Activated naive CD8-positive, alpha-beta T cell treated with anti-CD3 and anti-CD28 coated beads, Interleukin-2, amount 10 ng/mL, durations not matched to agents 7 days and 5 days (primary cell): ENCODE measurements at regions not wholly inside any gene's neighbourhood (a gene's known extent, or its start where the extent isn't known, plus 50 kb on each side); places are given as distances from the start of the nearest gene placed in this dataset.

Source experiments
- ATAC-seq: fragments of 150-1000 bp; cut with Tn5 transposase; one replicate; pipeline ENCODE4 v1.10.0; 2021; ENCODE audit warnings: low read depth, moderate library complexity
- POLR2A ChIA-PET: fragments of 350-600 bp; sonication (Branson Sonifier 250); formaldehyde crosslinking; loops from one replicate; lab custom pipeline; 2021; ENCODE audit warnings: antibody characterized with exemption; lab: Charles Lee
- DNase-seq: peaks from one replicate; pipeline ENCODE4 v3.0.0; 2021
- H3K27ac Mint-ChIP-seq: one replicate; pipeline ENCODE4 v1.8.0; 2022; ENCODE audit warnings: mild to moderate bottlenecking, mixed read lengths
- H3K27me3 Mint-ChIP-seq: one replicate; pipeline ENCODE4 v1.8.0; 2022; ENCODE audit warnings: mild to moderate bottlenecking, moderate library complexity, mixed read lengths
- H3K36me3 Mint-ChIP-seq: one replicate; pipeline ENCODE4 v1.8.0; 2021; ENCODE audit warnings: mild to moderate bottlenecking, mixed read lengths
- H3K4me1 Mint-ChIP-seq: one replicate; pipeline ENCODE4 v1.8.0; 2021; ENCODE audit warnings: mixed read lengths
- H3K4me3 Mint-ChIP-seq: one replicate; pipeline ENCODE4 v1.8.0; 2022; ENCODE audit warnings: mild to moderate bottlenecking, moderate library complexity, mixed read lengths
- H3K9me3 Mint-ChIP-seq: one replicate; pipeline ENCODE4 v1.8.0; 2021; ENCODE audit warnings: mixed read lengths

GRCh38 chr20:39936401-39936800, 752.6 kb downstream of the MAFB start:
- POLR2A ChIA-PET: no interaction called here
- Mint-ChIP-seq H3K4me3 (no peak overlapping the region), H3K9me3 (no peaks in the 10 kb centered on the region), H3K4me1 (no peaks in the 10 kb centered on the region), H3K27ac (no peak overlapping the region), H3K36me3 (no peaks in the 10 kb centered on the region), H3K27me3 (no peaks in the 10 kb centered on the region)
- DNase-seq: no peak
- no peak for ATAC-seq

- ATAC-seq: no peak
- H3K9me3 Mint-ChIP-seq: no peaks in the 10 kb centered on the region
- H3K27me3 Mint-ChIP-seq: no peaks in the 10 kb centered on the region
- DNase-seq: no peak
- H3K4me1 Mint-ChIP-seq: no peaks in the 10 kb centered on the region
- POLR2A ChIA-PET: no interaction called here
- no peak overlapping the region for H3K4me3 Mint-ChIP-seq
- no peak overlapping the region for H3K27ac Mint-ChIP-seq
- no peaks in the 10 kb centered on the region for H3K36me3 Mint-ChIP-seq
Observed at GRCh38 chr20:39935901-39936300, 753.1 kb downstream of the MAFB start.

- POLR2A ChIA-PET: no interaction called here
- Mint-ChIP-seq H3K4me1 (no peaks in the 10 kb centered on the region), H3K4me3 (no peak overlapping the region), H3K27me3 (no peaks in the 10 kb centered on the region), H3K9me3 (no peaks in the 10 kb centered on the region), H3K36me3 (no peaks in the 10 kb centered on the region), H3K27ac (no peak overlapping the region)
- no peak for DNase-seq
- no peak for ATAC-seq
Observed at GRCh38 chr20:39916236-39916765, 772.7 kb downstream of the MAFB start.

GRCh38 chr20:39913274-39913673, 775.8 kb downstream of the MAFB start:
- no peak overlapping the region for H3K4me3 Mint-ChIP-seq
- H3K4me1 Mint-ChIP-seq: no peaks in the 10 kb centered on the region
- H3K27me3 Mint-ChIP-seq: no peaks in the 10 kb centered on the region
- ATAC-seq (no peak), DNase-seq (no peak)
- no peaks in the 10 kb centered on the region for H3K9me3 Mint-ChIP-seq
- POLR2A ChIA-PET: no interaction called here
- H3K27ac Mint-ChIP-seq: no peak overlapping the region
- H3K36me3 Mint-ChIP-seq: no peaks in the 10 kb centered on the region

GRCh38 chr20:39911497-39911896, 777.5 kb downstream of the MAFB start:
- Mint-ChIP-seq H3K36me3 (no peaks in the 10 kb centered on the region), H3K27me3 (no peaks in the 10 kb centered on the region), H3K4me3 (no peak overlapping the region), H3K9me3 (no peaks in the 10 kb centered on the region), H3K27ac (no peak overlapping the region), H3K4me1 (no peaks in the 10 kb centered on the region)
- DNase-seq: no peak
- no peak for ATAC-seq
- POLR2A ChIA-PET: no interaction called here

- POLR2A ChIA-PET: no interaction called here
- DNase-seq (no peak), ATAC-seq (no peak)
- Mint-ChIP-seq H3K36me3 (no peaks in the 10 kb centered on the region), H3K9me3 (no peaks in the 10 kb centered on the region), H3K27me3 (no peaks in the 10 kb centered on the region), H3K27ac (no peak overlapping the region), H3K4me3 (no peak overlapping the region), H3K4me1 (no peaks in the 10 kb centered on the region)
Observed at GRCh38 chr20:39910536-39910935, 778.5 kb downstream of the MAFB start.

- no peak for DNase-seq
- no peaks in the 10 kb centered on the region for H3K27me3 Mint-ChIP-seq
- ATAC-seq: no peak
- H3K9me3 Mint-ChIP-seq: no peaks in the 10 kb centered on the region
- H3K27ac Mint-ChIP-seq: no peak overlapping the region
- no peaks in the 10 kb centered on the region for H3K36me3 Mint-ChIP-seq
- H3K4me3 Mint-ChIP-seq: no peak overlapping the region
- POLR2A ChIA-PET: no interaction called here
- H3K4me1 Mint-ChIP-seq: no peaks in the 10 kb centered on the region
Observed at GRCh38 chr20:39909447-39909846, 779.6 kb downstream of the MAFB start.

GRCh38 chr20:39904476-39905112, 784.4 kb downstream of the MAFB start:
- Mint-ChIP-seq H3K36me3 (no peaks in the 10 kb centered on the region), H3K4me3 (no peak overlapping the region), H3K27ac (no peak overlapping the region), H3K4me1 (no peaks in the 10 kb centered on the region), H3K27me3 (no peaks in the 10 kb centered on the region), H3K9me3 (no peaks in the 10 kb centered on the region)
- ATAC-seq (no peak), DNase-seq (no peak)
- POLR2A ChIA-PET: no interaction called here

- POLR2A ChIA-PET: no interaction called here
- Mint-ChIP-seq H3K36me3 (no peaks in the 10 kb centered on the region), H3K9me3 (no peaks in the 10 kb centered on the region), H3K27me3 (no peaks in the 10 kb centered on the region), H3K4me1 (no peaks in the 10 kb centered on the region), H3K4me3 (no peak overlapping the region), H3K27ac (no peak overlapping the region)
- DNase-seq (no peak), ATAC-seq (no peak)
Observed at GRCh38 chr20:39903806-39904465, 785.1 kb downstream of the MAFB start.

- Mint-ChIP-seq H3K27ac (no peak overlapping the region), H3K36me3 (no peaks in the 10 kb centered on the region), H3K4me1 (no peaks in the 10 kb centered on the region), H3K27me3 (no peaks in the 10 kb centered on the region), H3K4me3 (no peak overlapping the region), H3K9me3 (no peaks in the 10 kb centered on the region)
- POLR2A ChIA-PET: no interaction called here
- DNase-seq (no peak), ATAC-seq (no peak)
Observed at GRCh38 chr20:39899881-39900280, 789.2 kb downstream of the MAFB start.

GRCh38 chr20:39898467-39898852, 790.6 kb downstream of the MAFB start:
- H3K36me3 Mint-ChIP-seq: no peaks in the 10 kb centered on the region
- no peak overlapping the region for H3K27ac Mint-ChIP-seq
- POLR2A ChIA-PET: no interaction called here
- H3K4me1 Mint-ChIP-seq: no peaks in the 10 kb centered on the region
- no peak for DNase-seq
- H3K4me3 Mint-ChIP-seq: no peak overlapping the region
- no peak for ATAC-seq
- H3K9me3 Mint-ChIP-seq: no peaks in the 10 kb centered on the region
- H3K27me3 Mint-ChIP-seq: no peaks in the 10 kb centered on the region

GRCh38 chr20:39897781-39898466, 791.1 kb downstream of the MAFB start:
- no peaks in the 10 kb centered on the region for H3K9me3 Mint-ChIP-seq
- no peak for ATAC-seq
- H3K27ac Mint-ChIP-seq: no peak overlapping the region
- no peaks in the 10 kb centered on the region for H3K4me1 Mint-ChIP-seq
- POLR2A ChIA-PET: no interaction called here
- no peaks in the 10 kb centered on the region for H3K27me3 Mint-ChIP-seq
- DNase-seq: no peak
- no peak overlapping the region for H3K4me3 Mint-ChIP-seq
- no peaks in the 10 kb centered on the region for H3K36me3 Mint-ChIP-seq

GRCh38 chr20:39897058-39897457, 792.0 kb downstream of the MAFB start:
- Mint-ChIP-seq H3K9me3 (no peaks in the 10 kb centered on the region), H3K4me3 (no peak overlapping the region), H3K27ac (no peak overlapping the region), H3K4me1 (no peaks in the 10 kb centered on the region), H3K27me3 (no peaks in the 10 kb centered on the region), H3K36me3 (no peaks in the 10 kb centered on the region)
- POLR2A ChIA-PET: no interaction called here
- no peak for ATAC-seq
- no peak for DNase-seq

GRCh38 chr20:39894067-39894466, 795.0 kb downstream of the MAFB start:
- POLR2A ChIA-PET: no interaction called here

More at GRCh38 chr20:39894067-39894466, 795.0 kb downstream of the MAFB start:
- H3K4me1 Mint-ChIP-seq: no peaks in the 10 kb centered on the region
- H3K27ac Mint-ChIP-seq: no peak overlapping the region
- no peaks in the 10 kb centered on the region for H3K9me3 Mint-ChIP-seq
- H3K36me3 Mint-ChIP-seq: no peaks in the 10 kb centered on the region
- H3K4me3 Mint-ChIP-seq: no peak overlapping the region
- ATAC-seq (no peak), DNase-seq (no peak)
- no peaks in the 10 kb centered on the region for H3K27me3 Mint-ChIP-seq
